AG10803 (cell line): ENCODE measurements at regions not wholly inside any gene's neighbourhood (a gene's known extent, or its start where the extent isn't known, plus 50 kb on each side); places are given as distances from the start of the nearest gene placed in this dataset.

Experiments
- DNase-seq: peaks from one replicate; pipeline ENCODE4 v3.0.0; 2010; ENCODE audit warnings: low read depth
- H3K4me3 ChIP-seq: 2 replicates; pipeline ENCODE4 v1.5.1; 2011; ENCODE audit warnings: mild to moderate bottlenecking, low read length, control low read depth
- CTCF ChIP-seq: conservative IDR thresholded peaks from 2 replicates; pipeline ENCODE4 v1.5.1; 2011; ENCODE audit warnings: mild to moderate bottlenecking, low read length, control low read depth, inconsistent platforms

- H3K4me3 ChIP-seq: no peak overlapping the region
- no peak for TF ChIP-seq CTCF
- no peak for DNase-seq
These were observed 139.2 kb upstream of the COL3A1 start for GRCh38 chr2:188835006-188835405.

- no peak overlapping the region for H3K4me3 ChIP-seq
- no peak for TF ChIP-seq CTCF
- DNase-seq: no peak
These were observed 138.4 kb upstream of the COL3A1 start for GRCh38 chr2:188835821-188836220.

- no peak for DNase-seq
- no peak overlapping the region for H3K4me3 ChIP-seq
- TF ChIP-seq CTCF: no peak
These were observed 128.5 kb upstream of the COL3A1 start for GRCh38 chr2:188845692-188846091.

GRCh38 chr2:188848887-188849435 lies 125.2 kb upstream of the COL3A1 start:
- TF ChIP-seq CTCF: no peak
- no peak for DNase-seq
- no peak overlapping the region for H3K4me3 ChIP-seq

- TF ChIP-seq CTCF: no peak
- no peak for DNase-seq
These were observed 123.4 kb upstream of the COL3A1 start for GRCh38 chr2:188850786-188851185.

GRCh38 chr2:188851311-188851710 lies 122.9 kb upstream of the COL3A1 start:
- no peak for DNase-seq
- no peak for TF ChIP-seq CTCF
- H3K4me3 ChIP-seq: no peak overlapping the region

More at GRCh38 chr2:188850786-188851185, 123.4 kb upstream of the COL3A1 start:
- H3K4me3 ChIP-seq: no peak overlapping the region

GRCh38 chr2:188851826-188852225 lies 122.3 kb upstream of the COL3A1 start:
- no peak for TF ChIP-seq CTCF
- H3K4me3 ChIP-seq: no peak overlapping the region
- DNase-seq: no peak
